ENCODE measurements at regions not wholly inside any gene's neighbourhood (a gene's known extent, or its start where the extent isn't known, plus 50 kb on each side); places are given as distances from the start of the nearest gene placed in this dataset.

GRCh38 chr3:127056281-127056680 lies 73.4 kb downstream of the PLXNA1 start:
- no peaks in the 10 kb centered on the region for H3K4me1 ChIP-seq (ENCODE audit: insufficient read depth, low read length, poor library complexity, severe bottlenecking)
- no peak overlapping the region for H3K27ac ChIP-seq (ENCODE audit: low read depth, low read length, poor library complexity, severe bottlenecking)
- no peak overlapping the region for H3K4me3 ChIP-seq (ENCODE audit: low read depth, low read length, poor library complexity, severe bottlenecking)
- DNase-seq (ENCODE audit: low spot score) = no peak
- intact Hi-C loops (cut with micrococcal nuclease; ENCODE audit: unreplicated experiment) = no loop called here
- no peaks in the 10 kb centered on the region for H3K9me3 ChIP-seq (ENCODE audit: low read depth, low read length, poor library complexity, severe bottlenecking)
- BruUV-seq (replicated peaks) = no TSS peak
- H3K27me3 ChIP-seq (replicated peaks; ENCODE audit: insufficient read depth, low read depth, low read length, poor library complexity) = peaks cover 3% of the 10 kb centered on the region
- POLR2A ChIA-PET (ENCODE audit: low non-redundant PET) = no interaction called here
- H3K36me3 ChIP-seq (ENCODE audit: insufficient read depth, low read length, poor library complexity, severe bottlenecking) = no peaks in the 10 kb centered on the region
- CTCF ChIA-PET = no interaction called here
- TF ChIP-seq CTCF (conservative IDR thresholded peaks at IDR 0.05; ENCODE audit: low read depth, low read length) = no peak
- no peak for TF ChIP-seq EZH2 (IDR thresholded peaks at IDR 0.05; ENCODE audit: borderline replicate concordance, low read depth, low read length, poor library complexity, severe bottlenecking)

DNA sequence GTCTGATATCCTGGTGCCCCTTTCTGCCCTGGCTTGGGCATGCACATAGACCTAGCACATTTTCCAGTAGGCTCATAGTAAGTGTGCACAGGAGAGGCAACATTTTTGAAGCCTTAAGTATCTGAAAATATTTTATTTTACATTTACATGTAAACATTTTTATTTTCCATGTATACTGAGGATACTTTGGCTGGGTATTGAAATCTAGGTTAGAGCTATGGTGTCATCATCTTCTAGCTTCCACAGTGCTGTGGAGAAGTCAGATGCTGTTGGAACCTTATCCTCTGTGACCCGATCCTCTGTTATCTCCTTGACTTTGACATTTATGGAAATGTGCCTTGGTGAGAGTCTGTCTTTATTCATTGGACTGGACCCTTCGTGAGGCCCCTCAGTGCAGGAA lies 74.1 kb downstream of the PLXNA1 start:
- Histone ChIP-seq H3K4me3 (ENCODE audit: low read depth, low read length, poor library complexity, severe bottlenecking) (no peak overlapping the region), H3K27me3 (replicated peaks; ENCODE audit: insufficient read depth, low read depth, low read length, poor library complexity) (peaks cover 3% of the 10 kb centered on the region), H3K9me3 (ENCODE audit: low read depth, low read length, poor library complexity, severe bottlenecking) (no peaks in the 10 kb centered on the region), H3K27ac (ENCODE audit: low read depth, low read length, poor library complexity, severe bottlenecking) (no peak overlapping the region), H3K4me1 (ENCODE audit: insufficient read depth, low read length, poor library complexity, severe bottlenecking) (no peaks in the 10 kb centered on the region), H3K36me3 (ENCODE audit: insufficient read depth, low read length, poor library complexity, severe bottlenecking) (no peaks in the 10 kb centered on the region)
- CTCF ChIA-PET = no interaction called here
- POLR2A ChIA-PET (ENCODE audit: low non-redundant PET) = no interaction called here
- DNase-seq (ENCODE audit: low spot score) = no peak
- intact Hi-C loops (cut with micrococcal nuclease; ENCODE audit: unreplicated experiment) = no loop called here
- no peak for TF ChIP-seq EZH2 (IDR thresholded peaks at IDR 0.05; ENCODE audit: borderline replicate concordance, low read depth, low read length, poor library complexity, severe bottlenecking)
- TF ChIP-seq CTCF (conservative IDR thresholded peaks at IDR 0.05; ENCODE audit: low read depth, low read length) = no peak
- no TSS peak for BruUV-seq (replicated peaks)

DNA sequence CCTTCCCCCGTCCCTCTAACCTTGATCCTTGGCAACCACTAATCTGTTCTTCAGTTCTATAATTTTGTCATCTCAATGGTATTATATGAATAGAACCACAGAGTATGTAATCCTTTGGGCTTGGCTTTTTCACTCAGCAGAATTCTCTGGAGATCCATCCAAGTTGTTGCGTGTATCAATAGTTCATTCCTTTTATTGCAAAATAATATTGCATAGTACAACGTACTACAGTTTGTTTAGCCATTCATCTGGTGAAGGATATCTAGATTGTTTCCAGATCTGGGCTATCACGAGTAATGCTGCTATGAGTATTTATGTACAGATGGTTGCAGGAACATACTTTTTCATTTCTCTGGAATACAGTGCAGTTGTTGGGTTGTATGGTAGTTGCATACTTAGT lies 76.2 kb downstream of the PLXNA1 start:
- no peak overlapping the region for H3K27ac ChIP-seq (ENCODE audit: low read depth, low read length, poor library complexity, severe bottlenecking)
- intact Hi-C loops (cut with micrococcal nuclease; ENCODE audit: unreplicated experiment) = no loop called here
- no peaks in the 10 kb centered on the region for H3K4me1 ChIP-seq (ENCODE audit: insufficient read depth, low read length, poor library complexity, severe bottlenecking)
- TF ChIP-seq CTCF (conservative IDR thresholded peaks at IDR 0.05; ENCODE audit: low read depth, low read length) (no peak), EZH2 (IDR thresholded peaks at IDR 0.05; ENCODE audit: borderline replicate concordance, low read depth, low read length, poor library complexity, severe bottlenecking) (no peak)
- no TSS peak for BruUV-seq (replicated peaks)
- no peaks in the 10 kb centered on the region for H3K9me3 ChIP-seq (ENCODE audit: low read depth, low read length, poor library complexity, severe bottlenecking)
- DNase-seq (ENCODE audit: low spot score) = no peak
- no peaks in the 10 kb centered on the region for H3K36me3 ChIP-seq (ENCODE audit: insufficient read depth, low read length, poor library complexity, severe bottlenecking)
- POLR2A ChIA-PET (ENCODE audit: low non-redundant PET) = no interaction called here
- H3K4me3 ChIP-seq (ENCODE audit: low read depth, low read length, poor library complexity, severe bottlenecking) = no peak overlapping the region
- peaks cover 3% of the 10 kb centered on the region for H3K27me3 ChIP-seq (replicated peaks; ENCODE audit: insufficient read depth, low read depth, low read length, poor library complexity)
- CTCF ChIA-PET = no interaction called here
